Stimulated activated effector memory CD8-positive, alpha-beta T cell treated with anti-CD3 and anti-CD28 coated beads, Interleukin-12 subunit alpha, Interleukin-12 subunit beta, amount 100 ng/mL, for 72 hours (primary cell): ENCODE measurements at regions not wholly inside any gene's neighbourhood (a gene's known extent, or its start where the extent isn't known, plus 50 kb on each side); places are given as distances from the start of the nearest gene placed in this dataset.
"Not testable (repeated sequence)": the region's sequence is repeated elsewhere in the genome, so short reads cannot be mapped to it uniquely, and the experiment has no call there.

Experiments used
- ATAC-seq: fragments of 150-1000 bp; cut with Tn5 transposase; 2 replicates; pipeline ENCODE4 v1.10.0; 2021
- DNase-seq, 2 donors: peaks; one replicate each; pipeline ENCODE4 v3.0.0; 2021 to 2022; ENCODE audit warnings: low spot score in 2 of 2
- H3K27ac Mint-ChIP-seq: one replicate; pipeline ENCODE4 v1.8.0; 2022; ENCODE audit warnings: mild to moderate bottlenecking, mixed read lengths
- H3K36me3 Mint-ChIP-seq: one replicate; pipeline ENCODE4 v1.8.0; 2022; ENCODE audit warnings: mild to moderate bottlenecking, mixed read lengths
- H3K4me1 Mint-ChIP-seq: one replicate; pipeline ENCODE4 v1.8.0; 2022; ENCODE audit warnings: mixed read lengths
- H3K4me3 Mint-ChIP-seq: one replicate; pipeline ENCODE4 v1.8.0; 2022; ENCODE audit warnings: mild to moderate bottlenecking, mixed read lengths
- H3K9me3 Mint-ChIP-seq: one replicate; pipeline ENCODE4 v1.8.0; 2022; ENCODE audit warnings: mixed read lengths

- H3K4me3 Mint-ChIP-seq: no peak overlapping the region
- no peaks in the 10 kb centered on the region for H3K36me3 Mint-ChIP-seq
- peaks cover 2% of the 10 kb centered on the region for H3K9me3 Mint-ChIP-seq
Observed at GRCh38 chr10:80771902-80772555, 234.3 kb downstream of the SH2D4B start.

GRCh38 chr10:80772596-80772995 lies 234.9 kb downstream of the SH2D4B start:
- ATAC-seq (no peak), DNase-seq (no peak)
- no peak overlapping the region for H3K4me3 Mint-ChIP-seq
- H3K9me3 Mint-ChIP-seq: peaks cover 2% of the 10 kb centered on the region
- H3K36me3 Mint-ChIP-seq: no peaks in the 10 kb centered on the region
- no peaks in the 10 kb centered on the region for H3K4me1 Mint-ChIP-seq
- no peak overlapping the region for H3K27ac Mint-ChIP-seq

More at GRCh38 chr10:80771902-80772555, 234.3 kb downstream of the SH2D4B start:
- DNase-seq (no peak), ATAC-seq (no peak)
- Mint-ChIP-seq H3K4me1 (no peaks in the 10 kb centered on the region), H3K27ac (no peak overlapping the region)

- ATAC-seq (no peak), DNase-seq (no peak)
- H3K27ac Mint-ChIP-seq: no peak overlapping the region
- no peaks in the 10 kb centered on the region for H3K9me3 Mint-ChIP-seq
- no peaks in the 10 kb centered on the region for H3K4me1 Mint-ChIP-seq
- no peak overlapping the region for H3K4me3 Mint-ChIP-seq
- no peaks in the 10 kb centered on the region for H3K36me3 Mint-ChIP-seq
Observed at GRCh38 chr10:80784695-80785094, 247.0 kb downstream of the SH2D4B start.

GRCh38 chr10:80786322-80786721 lies 248.6 kb downstream of the SH2D4B start:
- no peaks in the 10 kb centered on the region for H3K9me3 Mint-ChIP-seq
- no peaks in the 10 kb centered on the region for H3K36me3 Mint-ChIP-seq
- H3K27ac Mint-ChIP-seq: no peak overlapping the region
- H3K4me3 Mint-ChIP-seq: no peak overlapping the region
- no peaks in the 10 kb centered on the region for H3K4me1 Mint-ChIP-seq
- ATAC-seq (no peak), DNase-seq (no peak)

GRCh38 chr10:80787952-80788351 lies 250.2 kb downstream of the SH2D4B start:
- H3K4me3 Mint-ChIP-seq: no peak overlapping the region
- H3K27ac Mint-ChIP-seq: no peak overlapping the region

GRCh38 chr10:80794994-80795393 lies 257.3 kb downstream of the SH2D4B start:
- ATAC-seq (no peak), DNase-seq (no peak)
- H3K4me1 Mint-ChIP-seq: no peaks in the 10 kb centered on the region
- H3K9me3 Mint-ChIP-seq: no peaks in the 10 kb centered on the region
- H3K36me3 Mint-ChIP-seq: no peaks in the 10 kb centered on the region
- no peak overlapping the region for H3K27ac Mint-ChIP-seq
- H3K4me3 Mint-ChIP-seq: no peak overlapping the region

More at GRCh38 chr10:80787952-80788351, 250.2 kb downstream of the SH2D4B start:
- no peak for DNase-seq
- Mint-ChIP-seq H3K9me3 (no peaks in the 10 kb centered on the region), H3K36me3 (no peaks in the 10 kb centered on the region), H3K4me1 (no peaks in the 10 kb centered on the region)
- ATAC-seq: no peak

- DNase-seq: no peak
- Mint-ChIP-seq H3K4me3 (no peak overlapping the region), H3K27ac (no peak overlapping the region), H3K9me3 (peaks cover 5% of the 10 kb centered on the region), H3K36me3 (no peaks in the 10 kb centered on the region), H3K4me1 (no peaks in the 10 kb centered on the region)
- no peak for ATAC-seq
Observed at GRCh38 chr10:80805343-80806020, 267.8 kb downstream of the SH2D4B start.

- no peak overlapping the region for H3K4me3 Mint-ChIP-seq
- no peaks in the 10 kb centered on the region for H3K4me1 Mint-ChIP-seq
- no peak for DNase-seq
- no peak for ATAC-seq
- no peak overlapping the region for H3K27ac Mint-ChIP-seq
- H3K36me3 Mint-ChIP-seq: no peaks in the 10 kb centered on the region
- peaks cover 16% of the 10 kb centered on the region for H3K9me3 Mint-ChIP-seq
Observed at GRCh38 chr10:80814147-80814652, 276.5 kb downstream of the SH2D4B start.

- peaks cover 23% of the 10 kb centered on the region for H3K9me3 Mint-ChIP-seq
- DNase-seq (no peak), ATAC-seq (no peak)
- no peaks in the 10 kb centered on the region for H3K4me1 Mint-ChIP-seq
- no peak overlapping the region for H3K4me3 Mint-ChIP-seq
- H3K36me3 Mint-ChIP-seq: no peaks in the 10 kb centered on the region
- H3K27ac Mint-ChIP-seq: no peak overlapping the region
Observed at GRCh38 chr10:80829151-80829550, 291.4 kb downstream of the SH2D4B start.

- Mint-ChIP-seq H3K4me1 (no peaks in the 10 kb centered on the region), H3K9me3 (peaks cover 23% of the 10 kb centered on the region), H3K27ac (no peak overlapping the region), H3K36me3 (no peaks in the 10 kb centered on the region), H3K4me3 (no peak overlapping the region)
- DNase-seq (no peak), ATAC-seq (no peak)
Observed at GRCh38 chr10:80829562-80829961, 291.9 kb downstream of the SH2D4B start.

GRCh38 chr10:80832693-80833092 lies 295.0 kb downstream of the SH2D4B start:
- H3K4me3 Mint-ChIP-seq, H3K27ac Mint-ChIP-seq, H3K36me3 Mint-ChIP-seq, H3K4me1 Mint-ChIP-seq, DNase-seq, ATAC-seq: not testable (repeated sequence)
- peaks cover 23% of the 10 kb centered on the region for H3K9me3 Mint-ChIP-seq

- Mint-ChIP-seq H3K4me1 (no peaks in the 10 kb centered on the region), H3K36me3 (no peaks in the 10 kb centered on the region), H3K27ac (no peak overlapping the region), H3K4me3 (no peak overlapping the region), H3K9me3 (no peaks in the 10 kb centered on the region)
- ATAC-seq (no peak), DNase-seq (no peak)
Observed at GRCh38 chr10:80855348-80855971, 317.8 kb downstream of the SH2D4B start.

- DNase-seq (no peak), ATAC-seq (no peak)
- Mint-ChIP-seq H3K27ac (no peak overlapping the region), H3K36me3 (no peaks in the 10 kb centered on the region), H3K9me3 (no peaks in the 10 kb centered on the region), H3K4me3 (no peak overlapping the region), H3K4me1 (no peaks in the 10 kb centered on the region)
Observed at GRCh38 chr10:80856186-80856585, 318.5 kb downstream of the SH2D4B start.

- ATAC-seq, H3K36me3 Mint-ChIP-seq, H3K4me3 Mint-ChIP-seq, H3K27ac Mint-ChIP-seq, DNase-seq, H3K9me3 Mint-ChIP-seq, H3K4me1 Mint-ChIP-seq: not testable (repeated sequence)
Observed at GRCh38 chr10:80859279-80859678, 321.6 kb downstream of the SH2D4B start.

- no peaks in the 10 kb centered on the region for H3K36me3 Mint-ChIP-seq
- DNase-seq (no peak), ATAC-seq (no peak)
- no peaks in the 10 kb centered on the region for H3K9me3 Mint-ChIP-seq
- no peak overlapping the region for H3K27ac Mint-ChIP-seq
- no peaks in the 10 kb centered on the region for H3K4me1 Mint-ChIP-seq
- H3K4me3 Mint-ChIP-seq: no peak overlapping the region
Observed at GRCh38 chr10:80860719-80861118, 323.0 kb downstream of the SH2D4B start.

- DNase-seq (no peak), ATAC-seq (no peak)
- Mint-ChIP-seq H3K9me3 (no peaks in the 10 kb centered on the region), H3K4me3 (no peak overlapping the region), H3K36me3 (no peaks in the 10 kb centered on the region), H3K4me1 (no peaks in the 10 kb centered on the region), H3K27ac (no peak overlapping the region)
Observed at GRCh38 chr10:80861882-80862281, 324.2 kb downstream of the SH2D4B start.
